Activated gamma-delta T cell treated with Interleukin-2 at 50 U/mL for 16 hours (primary cell): ENCODE measurements at regions not wholly inside any gene's neighbourhood (a gene's known extent, or its start where the extent isn't known, plus 50 kb on each side); places are given as distances from the start of the nearest gene placed in this dataset.

Experiments
- DNase-seq: peaks from one replicate; pipeline ENCODE4 v3.0.0-alpha.2; 2020

- no peak for DNase-seq
Measured at GRCh38 chr16:86395477-86395876, 114.8 kb upstream of the FOXF1 start.

GRCh38 chr16:86396422-86396821 lies 113.9 kb upstream of the FOXF1 start:
- no peak for DNase-seq

- no peak for DNase-seq
Measured at GRCh38 chr16:86396901-86397311, 113.4 kb upstream of the FOXF1 start.

- no peak for DNase-seq
Measured at GRCh38 chr16:86398201-86398600, 112.1 kb upstream of the FOXF1 start.

GRCh38 chr16:86398622-86399021 lies 111.7 kb upstream of the FOXF1 start:
- DNase-seq = no peak

- no peak for DNase-seq
Measured at GRCh38 chr16:86401126-86401525, 109.2 kb upstream of the FOXF1 start.

GRCh38 chr16:86403085-86403484 lies 107.2 kb upstream of the FOXF1 start:
- DNase-seq = no peak

- DNase-seq = no peak
Measured at GRCh38 chr16:86403541-86404163, 106.7 kb upstream of the FOXF1 start.

- DNase-seq = no peak
Measured at GRCh38 chr16:86404678-86405077, 105.6 kb upstream of the FOXF1 start.

GRCh38 chr16:86405319-86405718 lies 105.0 kb upstream of the FOXF1 start:
- DNase-seq = no peak

GRCh38 chr16:86406056-86406455 lies 104.3 kb upstream of the FOXF1 start:
- no peak for DNase-seq

GRCh38 chr16:86408685-86409084 lies 101.6 kb upstream of the FOXF1 start:
- no peak for DNase-seq

- DNase-seq = no peak
Measured at GRCh38 chr16:86410081-86410480, 100.2 kb upstream of the FOXF1 start.

- no peak for DNase-seq
Measured at GRCh38 chr16:86410529-86410928, 99.8 kb upstream of the FOXF1 start.

GRCh38 chr16:86411897-86412296 lies 98.4 kb upstream of the FOXF1 start:
- DNase-seq = no peak

GRCh38 chr16:86414991-86415740 lies 95.2 kb upstream of the FOXF1 start:
- no peak for DNase-seq

- DNase-seq = no peak
Measured at GRCh38 chr16:86418981-86419380, 91.3 kb upstream of the FOXF1 start.

- DNase-seq = no peak
Measured at GRCh38 chr16:86419518-86419917, 90.8 kb upstream of the FOXF1 start.

- no peak for DNase-seq
Measured at GRCh38 chr16:86421995-86422394, 88.3 kb upstream of the FOXF1 start.

- no peak for DNase-seq
Measured at GRCh38 chr16:86424398-86424797, 85.9 kb upstream of the FOXF1 start.

GRCh38 chr16:86424985-86425384 lies 85.3 kb upstream of the FOXF1 start:
- no peak for DNase-seq

- DNase-seq = no peak
Measured at GRCh38 chr16:86426063-86426642, 84.2 kb upstream of the FOXF1 start.

- DNase-seq = no peak
Measured at GRCh38 chr16:86427433-86427851, 82.9 kb upstream of the FOXF1 start.
